Activated CD8-positive, alpha-beta memory T cell treated with anti-CD3 and anti-CD28 coated beads, Interleukin-2, amount 50 U/mL, for 1 hour (primary cell): ENCODE measurements at regions not wholly inside any gene's neighbourhood (a gene's known extent, or its start where the extent isn't known, plus 50 kb on each side); places are given as distances from the start of the nearest gene placed in this dataset.
"Not testable (repeated sequence)": the region's sequence is repeated elsewhere in the genome, so short reads cannot be mapped to it uniquely, and the experiment has no call there.

ENCODE experiments used
- DNase-seq: peaks from one replicate; pipeline ENCODE4 v3.0.0-alpha.2; 2020; ENCODE audit errors: extremely low read depth

- DNase-seq: no peak
These were observed 97.2 kb upstream of the SFSWAP start for GRCh38 chr12:131613678-131614077.

- DNase-seq: no peak
These were observed 95.4 kb upstream of the SFSWAP start for GRCh38 chr12:131615326-131616042.

- DNase-seq: no peak
These were observed 94.7 kb upstream of the SFSWAP start for GRCh38 chr12:131616043-131616700.

GRCh38 chr12:131616738-131617137, 94.2 kb upstream of the SFSWAP start:
- DNase-seq: no peak

- no peak for DNase-seq
These were observed 93.7 kb upstream of the SFSWAP start for GRCh38 chr12:131617179-131617578.

GRCh38 chr12:131617596-131618302, 93.1 kb upstream of the SFSWAP start:
- DNase-seq: no peak

GRCh38 chr12:131618303-131618658, 92.6 kb upstream of the SFSWAP start:
- no peak for DNase-seq

- no peak for DNase-seq
These were observed 92.2 kb upstream of the SFSWAP start for GRCh38 chr12:131618701-131619100.

GRCh38 chr12:131619106-131619642, 91.7 kb upstream of the SFSWAP start:
- no peak for DNase-seq

GRCh38 chr12:131619736-131620506, 91.0 kb upstream of the SFSWAP start:
- DNase-seq: no peak

GRCh38 chr12:131620520-131620919, 90.4 kb upstream of the SFSWAP start:
- no peak for DNase-seq

GRCh38 chr12:131620946-131621681, 89.8 kb upstream of the SFSWAP start:
- DNase-seq: no peak

GRCh38 chr12:131621701-131622421, 89.0 kb upstream of the SFSWAP start:
- DNase-seq: no peak

GRCh38 chr12:131622422-131622955, 88.4 kb upstream of the SFSWAP start:
- no peak for DNase-seq

GRCh38 chr12:131623404-131624368, 87.2 kb upstream of the SFSWAP start:
- DNase-seq: not testable (repeated sequence)

- DNase-seq: not testable (repeated sequence)
These were observed 86.5 kb upstream of the SFSWAP start for GRCh38 chr12:131624369-131624739.

GRCh38 chr12:131624756-131625501, 86.0 kb upstream of the SFSWAP start:
- DNase-seq: not testable (repeated sequence)

GRCh38 chr12:131625966-131626722, 84.7 kb upstream of the SFSWAP start:
- not testable (repeated sequence) for DNase-seq
